Transverse colon (tissue), 4 donors: ENCODE measurements at regions not wholly inside any gene's neighbourhood (a gene's known extent, or its start where the extent isn't known, plus 50 kb on each side); places are given as distances from the start of the nearest gene placed in this dataset.
A peak's percentile ranks its signal among the peaks of the same experiment; 100 is the strongest.
"Not testable (repeated sequence)": the region's sequence is repeated elsewhere in the genome, so short reads cannot be mapped to it uniquely, and the experiment has no call there.

Experiments used
- DNase-seq: peaks from one replicate; pipeline ENCODE4 v3.0.0-alpha.2; 2019
- H3K27ac ChIP-seq, 4 donors: fragments of 200-600 bp; sonication (generic); 2 replicates each; pipeline ENCODE4 v1.5.1; 2016 to 2018; ENCODE audit warnings: inconsistent platforms in 4 of 4
- H3K27me3 ChIP-seq: fragments of 200-600 bp; sonication (generic); 2 replicates; pipeline ENCODE4 v1.5.1; 2017; ENCODE audit warnings: inconsistent platforms
- H3K36me3 ChIP-seq, 4 donors: fragments of 200-600 bp; sonication (generic); 2 replicates each; pipeline ENCODE4 v1.5.1; 2017 to 2019; ENCODE audit warnings: inconsistent platforms in 4 of 4
- H3K4me1 ChIP-seq, 4 donors: fragments of 200-600 bp; sonication (generic); 2 replicates each; pipeline ENCODE4 v1.5.1; 2017 to 2020; ENCODE audit warnings: inconsistent platforms in 4 of 4
- H3K4me3 ChIP-seq, 4 donors: fragments of 200-600 bp; sonication (generic); 1 replicate in 1 of 4; 2 replicates in 3 of 4; pipeline versions ENCODE4 v1.5.1 to v1.6.1; 2017 to 2019; ENCODE audit warnings: inconsistent platforms in 4 of 4
- H3K9me3 ChIP-seq, 2 donors: fragments of 200-600 bp; sonication (generic); 2 replicates each; pipeline ENCODE4 v1.5.1; 2017 to 2019; ENCODE audit warnings: inconsistent platforms in 2 of 2
- CTCF ChIP-seq, 5 experiments: fragments of 200-600 bp in 3 of 5; fragments of 450-650 bp in 2 of 5; sonication (generic) in 3 of 5; IDR thresholded peaks; 1 replicate in 2 of 5; 2 replicates in 3 of 5; pipeline ENCODE4 v1.5.1; 2016 to 2017; ENCODE audit warnings: antibody characterized with exemption in 5 of 5, inconsistent platforms in 3 of 5, mild to moderate bottlenecking in 2 of 5, moderate library complexity in 1 of 5
- EP300 ChIP-seq: sonication (generic); formaldehyde crosslinking; IDR thresholded peaks from one replicate; pipeline ENCODE4 v1.6.1; 2017; ENCODE audit warnings: antibody characterized with exemption, low read depth
- POLR2A ChIP-seq: fragments of 450-650 bp; IDR thresholded peaks from one replicate; pipeline ENCODE4 v1.6.1; 2016; ENCODE audit warnings: antibody characterized with exemption, mild to moderate bottlenecking, moderate library complexity
- POLR2AphosphoS5 ChIP-seq, 3 donors: sonication (generic); formaldehyde crosslinking; IDR thresholded peaks; one replicate each; pipeline ENCODE4 v1.6.1; 2016; ENCODE audit warnings: antibody characterized with exemption in 3 of 3
- WGBS, 2 donors: methylation state at CpG; one replicate each; pipeline ENCODE4 v1.1.5; 2018; ENCODE audit warnings: low coverage in 1 of 2; 5-methylcytosine and 5-hydroxymethylcytosine counted together
- in situ Hi-C, 4 donors: fragments of 200-750 bp; cut with MboI; loops; one replicate each; pipeline versions ENCODE4 v1.15.0 to v1.15.1; 2017; ENCODE audit warnings: low sequenced_read_pairs in 3 of 4, low pct_ligation_motif_present in 1 of 4, low pct_unique_long_range_greater_than_20kb in 1 of 4
- intact Hi-C: fragments of 100-400 bp; cut with DNase I; formaldehyde crosslinking; loops from one replicate; pipeline ENCODE4 v1.15.1; 2023; ENCODE audit warnings: low total_unique reads

GRCh38 chr5:104556957-104557356, 994.4 kb upstream of the NUDT12 start:
- TF ChIP-seq POLR2AphosphoS5 (IDR thresholded peaks at IDR 0.05) (no peak), POLR2A (no peak), CTCF (IDR thresholded peaks at IDR 0.05) (no peak), EP300 (no peak)
- Histone ChIP-seq H3K9me3 (no peaks in the 10 kb centered on the region), H3K27me3 (no peaks in the 10 kb centered on the region), H3K4me1 (no peaks in the 10 kb centered on the region), H3K27ac (no peak overlapping the region), H3K36me3 (no peaks in the 10 kb centered on the region), H3K4me3 (no peak overlapping the region)
- DNase-seq: no peak
- 40 to 68% methylated on average over 1 to 3 of the region's 3 CpGs for WGBS, 2 donors
- in situ Hi-C loops: no loop called here
- intact Hi-C loops: loop anchor here (10.0 kb wide), 1 partner anchor 178 kb away; no protein-coding TSS in a partner anchor

- no peaks in the 10 kb centered on the region for H3K9me3 ChIP-seq
- in situ Hi-C loops (no loop called here), intact Hi-C loops (loop anchor here (10.0 kb wide), 1 partner anchor 183 kb away; no protein-coding TSS in a partner anchor)
- no peaks in the 10 kb centered on the region for H3K27me3 ChIP-seq
- H3K4me3 ChIP-seq: no peak overlapping the region
- no peak overlapping the region for H3K27ac ChIP-seq
- H3K4me1 ChIP-seq: no peaks in the 10 kb centered on the region
- WGBS, 2 donors: 71 to 79% methylated on average over 3 of the region's 3 CpGs
- H3K36me3 ChIP-seq: no peaks in the 10 kb centered on the region
- TF ChIP-seq EP300: no peak
- TF ChIP-seq POLR2AphosphoS5 (IDR thresholded peaks at IDR 0.05): no peak
- no peak for TF ChIP-seq POLR2A
- TF ChIP-seq CTCF (IDR thresholded peaks at IDR 0.05): no peak
- no peak for DNase-seq
Measured at GRCh38 chr5:104551628-104552027, 989.0 kb upstream of the NUDT12 start.

GRCh38 chr5:104546871-104547270, 984.3 kb upstream of the NUDT12 start:
- H3K27me3 ChIP-seq, H3K27ac ChIP-seq, intact Hi-C loops, H3K9me3 ChIP-seq, in situ Hi-C loops, H3K36me3 ChIP-seq, H3K4me3 ChIP-seq, DNase-seq, H3K4me1 ChIP-seq: not testable (repeated sequence)
- WGBS, 2 donors: 64 to 85% methylated on average over 2 to 6 of the region's 6 CpGs

- H3K27ac ChIP-seq: peak overlapping the region in 3 of 4 donors; percentile 22 to 79 (median 61)
- DNase-seq: no peak
- TF ChIP-seq POLR2AphosphoS5 (IDR thresholded peaks at IDR 0.05) (peak; percentile 69 to 91 (median 88)), POLR2A (no peak)
- H3K9me3 ChIP-seq: no peaks in the 10 kb centered on the region
- no peaks in the 10 kb centered on the region for H3K36me3 ChIP-seq
- H3K4me3 ChIP-seq: no peak overlapping the region
- in situ Hi-C loops: no loop called here
- 61% methylated on average over 1 of the region's 1 CpG; no CpG with 5 or more reads in 1 of the 2 donors for WGBS, 2 donors
- intact Hi-C loops: no loop called here
- H3K27me3 ChIP-seq: no peaks in the 10 kb centered on the region
- H3K4me1 ChIP-seq: peaks cover 0 to 14% (median 0%) of the 10 kb centered on the region in 4 donors
Measured at GRCh38 chr5:104541141-104541785, 978.7 kb upstream of the NUDT12 start.

GRCh38 chr5:104540448-104540847, 977.9 kb upstream of the NUDT12 start:
- Histone ChIP-seq H3K27ac (peak overlapping the region in 3 of 4 donors; percentile 22 to 79 (median 61)), H3K4me1 (peaks cover 0 to 14% (median 0%) of the 10 kb centered on the region in 4 donors), H3K9me3 (no peaks in the 10 kb centered on the region), H3K36me3 (no peaks in the 10 kb centered on the region), H3K27me3 (no peaks in the 10 kb centered on the region), H3K4me3 (no peak overlapping the region)
- intact Hi-C loops (no loop called here), in situ Hi-C loops (no loop called here)
- DNase-seq: peak; percentile 11
- TF ChIP-seq CTCF (IDR thresholded peaks at IDR 0.05): no peak
- no peak for TF ChIP-seq EP300
- TF ChIP-seq POLR2A: no peak
- no peak for TF ChIP-seq POLR2AphosphoS5 (IDR thresholded peaks at IDR 0.05)
- WGBS, 2 donors: 0 to 50% methylated on average over 1 of the region's 1 CpG
